Heart left ventricle (tissue), 13 donors: ENCODE measurements at regions not wholly inside any gene's neighbourhood (a gene's known extent, or its start where the extent isn't known, plus 50 kb on each side); places are given as distances from the start of the nearest gene placed in this dataset.

Experiments
- POLR2A ChIP-seq, 2 donors: fragments of 450-650 bp; IDR thresholded peaks; one replicate each; pipeline ENCODE4 v1.6.1; 2017; ENCODE audit warnings: antibody characterized with exemption in 2 of 2, mild to moderate bottlenecking in 2 of 2, moderate library complexity in 2 of 2
- TF ChIP-seq, protein P1 (sequence below), 12 donors: fragments of 200-600 bp; sonication (generic) in 4 of 12; IDR thresholded peaks; one replicate each; pipeline versions ENCODE4 v1.5.0 to v1.8.0; 2018 to 2022; ENCODE audit warnings: antibody characterized with exemption in 12 of 12, mild to moderate bottlenecking in 5 of 12
- donor health status: ischemic (EF 13 %, LVEDD 7.1; RV severe dilation, severe dysfunction).
- donor health status: DM: no; HTN: yes; CAD: no.
- donor health status: DM: no; HTN: no; CAD: no.
- donor health status: ischemic (EF 25% LVEDD 6.9; RV normal size, moderate dysfunction).
- donor health status: ischemic (EF 25% LVEDD 5.7; RV mildly dilated, moderate dysfunction).
- donor health status: ischemic (EF 35%, LVEDD 5.7; RV mildly dilated, moderate dysfunction).
- donor health status: nonischemic (EF 11% LVEDD 7.7; RV severe dilation, severe dysfunction).
- donor health status: DM: yes; HTN: yes; CAD: no.
- donor health status: PGD.
- donor health status: ischemic (EF 29% LVEDD 5.4; RV normal size, mild dysfunction).
- donor health status: nonischemic (EF 23%, LVEDD 6.1; RV moderate dilation, normal function).

DNA sequence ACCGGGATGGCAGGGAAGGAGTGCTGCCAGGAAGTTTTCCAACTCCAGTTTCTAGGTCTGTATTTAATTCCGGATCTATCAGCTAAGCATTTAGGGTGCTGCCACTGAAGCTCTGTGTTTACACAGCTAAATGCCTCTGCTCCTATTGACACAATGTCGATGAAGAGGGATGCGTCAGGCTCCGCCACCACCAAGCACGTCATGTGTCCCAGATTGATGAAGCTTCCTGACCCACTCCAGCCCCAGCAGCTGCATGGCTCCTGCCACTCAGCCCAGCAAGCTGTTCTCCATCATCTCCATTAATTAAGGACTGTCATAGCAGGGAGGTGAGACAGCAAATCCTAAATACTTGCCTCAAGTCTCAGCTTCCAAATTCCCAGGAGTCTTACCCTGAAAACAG, 435.2 kb upstream of the ZNF507 start:
- TF ChIP-seq, protein P1, sequence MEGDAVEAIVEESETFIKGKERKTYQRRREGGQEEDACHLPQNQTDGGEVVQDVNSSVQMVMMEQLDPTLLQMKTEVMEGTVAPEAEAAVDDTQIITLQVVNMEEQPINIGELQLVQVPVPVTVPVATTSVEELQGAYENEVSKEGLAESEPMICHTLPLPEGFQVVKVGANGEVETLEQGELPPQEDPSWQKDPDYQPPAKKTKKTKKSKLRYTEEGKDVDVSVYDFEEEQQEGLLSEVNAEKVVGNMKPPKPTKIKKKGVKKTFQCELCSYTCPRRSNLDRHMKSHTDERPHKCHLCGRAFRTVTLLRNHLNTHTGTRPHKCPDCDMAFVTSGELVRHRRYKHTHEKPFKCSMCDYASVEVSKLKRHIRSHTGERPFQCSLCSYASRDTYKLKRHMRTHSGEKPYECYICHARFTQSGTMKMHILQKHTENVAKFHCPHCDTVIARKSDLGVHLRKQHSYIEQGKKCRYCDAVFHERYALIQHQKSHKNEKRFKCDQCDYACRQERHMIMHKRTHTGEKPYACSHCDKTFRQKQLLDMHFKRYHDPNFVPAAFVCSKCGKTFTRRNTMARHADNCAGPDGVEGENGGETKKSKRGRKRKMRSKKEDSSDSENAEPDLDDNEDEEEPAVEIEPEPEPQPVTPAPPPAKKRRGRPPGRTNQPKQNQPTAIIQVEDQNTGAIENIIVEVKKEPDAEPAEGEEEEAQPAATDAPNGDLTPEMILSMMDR (IDR thresholded peaks at IDR 0.05) = no peak
- no peak for TF ChIP-seq POLR2A (IDR thresholded peaks at IDR 0.05)
